ENCODE measurements at regions not wholly inside any gene's neighbourhood (a gene's known extent, or its start where the extent isn't known, plus 50 kb on each side); places are given as distances from the start of the nearest gene placed in this dataset.

- Histone ChIP-seq H2BK120ac (ENCODE audit: low read depth, low read length) (no peak overlapping the region), H2AK5ac (ENCODE audit: low read depth, low read length) (no peak overlapping the region), H3K36me3 (replicated peaks in 1 of 2; ENCODE audit: control insufficient read depth in 2 of 2, insufficient read depth in 2 of 2, low read length in 2 of 2) (no peaks in the 10 kb centered on the region), H3K79me1 (ENCODE audit: low read depth, low read length) (no peaks in the 10 kb centered on the region), H3K4me3 (ENCODE audit: low read length in 2 of 2) (no peak overlapping the region), H2BK12ac (ENCODE audit: low read length) (no peak overlapping the region), H3K4me2 (ENCODE audit: insufficient read depth, low read length, poor library complexity, severe bottlenecking) (no peak overlapping the region), H3K9ac (ENCODE audit: low read depth, low read length, poor library complexity) (no peak overlapping the region), H4K8ac (ENCODE audit: low read depth, low read length) (no peak overlapping the region), H3K4ac (ENCODE audit: low read length) (no peak overlapping the region), H3K4me1 (ENCODE audit: control insufficient read depth in 2 of 2, insufficient read depth in 1 of 2, low read depth in 1 of 2, low read length in 2 of 2) (no peaks in the 10 kb centered on the region), H3K18ac (ENCODE audit: low read length) (no peak overlapping the region), H3K9me3 (replicated peaks in 1 of 2; ENCODE audit: control insufficient read depth in 2 of 2, insufficient read depth in 1 of 2, low read depth in 1 of 2, low read length in 2 of 2) (no peaks in the 10 kb centered on the region), H2BK5ac (ENCODE audit: low read length) (no peak overlapping the region), H3K27ac (replicated peaks; ENCODE audit: low read length) (no peak overlapping the region), H3K23ac (ENCODE audit: low read depth, low read length, poor library complexity) (no peak overlapping the region), H3K27me3 (ENCODE audit: control insufficient read depth in 3 of 3, insufficient read depth in 3 of 3, low read depth in 1 of 3, low read length in 3 of 3) (no peaks in the 10 kb centered on the region), H2BK15ac (ENCODE audit: low read length) (no peak overlapping the region), H4K91ac (ENCODE audit: low read depth, low read length, poor library complexity) (no peak overlapping the region), H3K14ac (ENCODE audit: low read length) (no peak overlapping the region), H2AFZ (ENCODE audit: low read length) (no peak overlapping the region)
- 100% methylated on average over 1 of the region's 13 CpGs; no CpG with 5 or more reads in 1 of the 2 donors for WGBS, 2 donors (ENCODE audit: extremely low coverage in 2 of 2, insufficient read length in 2 of 2, insufficient replicate concordance in 1 of 2)
- no peak for DNase-seq (ENCODE audit: low spot score)
Observed at GRCh38 chr2:122273785-122274419, 518.5 kb downstream of the TSN start.

- Histone ChIP-seq H3K4me3 (ENCODE audit: low read length in 2 of 2) (no peak overlapping the region), H3K27me3 (ENCODE audit: control insufficient read depth in 3 of 3, insufficient read depth in 3 of 3, low read depth in 1 of 3, low read length in 3 of 3) (no peaks in the 10 kb centered on the region), H3K4ac (ENCODE audit: low read length) (no peak overlapping the region), H3K36me3 (replicated peaks in 1 of 2; ENCODE audit: control insufficient read depth in 2 of 2, insufficient read depth in 2 of 2, low read length in 2 of 2) (no peaks in the 10 kb centered on the region), H3K4me2 (ENCODE audit: insufficient read depth, low read length, poor library complexity, severe bottlenecking) (no peak overlapping the region), H3K27ac (replicated peaks; ENCODE audit: low read length) (no peak overlapping the region), H2BK5ac (ENCODE audit: low read length) (no peak overlapping the region), H3K14ac (ENCODE audit: low read length) (no peak overlapping the region), H2AFZ (ENCODE audit: low read length) (no peak overlapping the region), H2BK120ac (ENCODE audit: low read depth, low read length) (no peak overlapping the region), H4K8ac (ENCODE audit: low read depth, low read length) (no peak overlapping the region), H2BK12ac (ENCODE audit: low read length) (no peak overlapping the region), H2BK15ac (ENCODE audit: low read length) (no peak overlapping the region), H3K23ac (ENCODE audit: low read depth, low read length, poor library complexity) (no peak overlapping the region), H3K4me1 (ENCODE audit: control insufficient read depth in 2 of 2, insufficient read depth in 1 of 2, low read depth in 1 of 2, low read length in 2 of 2) (no peaks in the 10 kb centered on the region), H3K9me3 (replicated peaks in 1 of 2; ENCODE audit: control insufficient read depth in 2 of 2, insufficient read depth in 1 of 2, low read depth in 1 of 2, low read length in 2 of 2) (no peaks in the 10 kb centered on the region), H3K18ac (ENCODE audit: low read length) (no peak overlapping the region), H2AK5ac (ENCODE audit: low read depth, low read length) (no peak overlapping the region), H4K91ac (ENCODE audit: low read depth, low read length, poor library complexity) (no peak overlapping the region), H3K9ac (ENCODE audit: low read depth, low read length, poor library complexity) (no peak overlapping the region), H3K79me1 (ENCODE audit: low read depth, low read length) (no peaks in the 10 kb centered on the region)
- no CpG with 5 or more reads among the region's 3 CpGs for WGBS, 2 donors (ENCODE audit: extremely low coverage in 2 of 2, insufficient read length in 2 of 2, insufficient replicate concordance in 1 of 2)
- DNase-seq (ENCODE audit: low spot score) = no peak
Observed at GRCh38 chr2:122277956-122278355, 522.5 kb downstream of the TSN start.

GRCh38 chr2:122300758-122301157, 545.3 kb downstream of the TSN start:
- H2BK12ac ChIP-seq (ENCODE audit: low read length) = no peak overlapping the region
- H3K4me3 ChIP-seq (ENCODE audit: low read length in 2 of 2) = peak overlapping the region in 1 of 2 donors; percentile 20
- DNase-seq (ENCODE audit: low spot score) = no peak
- no peaks in the 10 kb centered on the region for H3K27me3 ChIP-seq (ENCODE audit: control insufficient read depth in 3 of 3, insufficient read depth in 3 of 3, low read depth in 1 of 3, low read length in 3 of 3)
- no peak overlapping the region for H3K14ac ChIP-seq (ENCODE audit: low read length)
- H3K23ac ChIP-seq (ENCODE audit: low read depth, low read length, poor library complexity) = no peak overlapping the region
- H3K36me3 ChIP-seq (replicated peaks in 1 of 2; ENCODE audit: control insufficient read depth in 2 of 2, insufficient read depth in 2 of 2, low read length in 2 of 2) = no peaks in the 10 kb centered on the region
- no peak overlapping the region for H3K9ac ChIP-seq (ENCODE audit: low read depth, low read length, poor library complexity)
- H4K91ac ChIP-seq (ENCODE audit: low read depth, low read length, poor library complexity) = no peak overlapping the region
- no peak overlapping the region for H4K8ac ChIP-seq (ENCODE audit: low read depth, low read length)
- H3K79me1 ChIP-seq (ENCODE audit: low read depth, low read length) = no peaks in the 10 kb centered on the region
- no peak overlapping the region for H2BK5ac ChIP-seq (ENCODE audit: low read length)
- H3K18ac ChIP-seq (ENCODE audit: low read length) = no peak overlapping the region
- no peak overlapping the region for H2AFZ ChIP-seq (ENCODE audit: low read length)
- no peak overlapping the region for H3K4me2 ChIP-seq (ENCODE audit: insufficient read depth, low read length, poor library complexity, severe bottlenecking)
- no peak overlapping the region for H3K27ac ChIP-seq (replicated peaks; ENCODE audit: low read length)
- no peak overlapping the region for H2BK15ac ChIP-seq (ENCODE audit: low read length)
- no CpG with 5 or more reads among the region's 3 CpGs for WGBS, 2 donors (ENCODE audit: extremely low coverage in 2 of 2, insufficient read length in 2 of 2, insufficient replicate concordance in 1 of 2)
- no peak overlapping the region for H2AK5ac ChIP-seq (ENCODE audit: low read depth, low read length)
- H3K9me3 ChIP-seq (replicated peaks in 1 of 2; ENCODE audit: control insufficient read depth in 2 of 2, insufficient read depth in 1 of 2, low read depth in 1 of 2, low read length in 2 of 2) = peaks cover 3 to 4% of the 10 kb centered on the region in 2 donors
- no peak overlapping the region for H2BK120ac ChIP-seq (ENCODE audit: low read depth, low read length)
- no peak overlapping the region for H3K4ac ChIP-seq (ENCODE audit: low read length)
- no peaks in the 10 kb centered on the region for H3K4me1 ChIP-seq (ENCODE audit: control insufficient read depth in 2 of 2, insufficient read depth in 1 of 2, low read depth in 1 of 2, low read length in 2 of 2)

- Histone ChIP-seq H3K4me3 (ENCODE audit: low read length in 2 of 2) (no peak overlapping the region), H3K18ac (ENCODE audit: low read length) (no peak overlapping the region), H3K14ac (ENCODE audit: low read length) (no peak overlapping the region), H2AK5ac (ENCODE audit: low read depth, low read length) (no peak overlapping the region), H3K9ac (ENCODE audit: low read depth, low read length, poor library complexity) (no peak overlapping the region), H4K91ac (ENCODE audit: low read depth, low read length, poor library complexity) (no peak overlapping the region), H3K79me1 (ENCODE audit: low read depth, low read length) (peaks cover 2% of the 10 kb centered on the region), H3K27me3 (ENCODE audit: control insufficient read depth in 3 of 3, insufficient read depth in 3 of 3, low read depth in 1 of 3, low read length in 3 of 3) (no peaks in the 10 kb centered on the region), H3K4me2 (ENCODE audit: insufficient read depth, low read length, poor library complexity, severe bottlenecking) (no peak overlapping the region), H4K8ac (ENCODE audit: low read depth, low read length) (no peak overlapping the region), H3K4me1 (ENCODE audit: control insufficient read depth in 2 of 2, insufficient read depth in 1 of 2, low read depth in 1 of 2, low read length in 2 of 2) (no peaks in the 10 kb centered on the region), H2AFZ (ENCODE audit: low read length) (no peak overlapping the region), H2BK12ac (ENCODE audit: low read length) (no peak overlapping the region), H3K27ac (replicated peaks; ENCODE audit: low read length) (no peak overlapping the region), H2BK5ac (ENCODE audit: low read length) (no peak overlapping the region), H3K36me3 (replicated peaks in 1 of 2; ENCODE audit: control insufficient read depth in 2 of 2, insufficient read depth in 2 of 2, low read length in 2 of 2) (no peaks in the 10 kb centered on the region), H2BK15ac (ENCODE audit: low read length) (no peak overlapping the region), H3K23ac (ENCODE audit: low read depth, low read length, poor library complexity) (no peak overlapping the region), H3K4ac (ENCODE audit: low read length) (no peak overlapping the region), H2BK120ac (ENCODE audit: low read depth, low read length) (no peak overlapping the region), H3K9me3 (replicated peaks in 1 of 2; ENCODE audit: control insufficient read depth in 2 of 2, insufficient read depth in 1 of 2, low read depth in 1 of 2, low read length in 2 of 2) (no peaks in the 10 kb centered on the region)
- DNase-seq (ENCODE audit: low spot score) = no peak
- no CpG with 5 or more reads among the region's 8 CpGs for WGBS, 2 donors (ENCODE audit: extremely low coverage in 2 of 2, insufficient read length in 2 of 2, insufficient replicate concordance in 1 of 2)
Observed at GRCh38 chr2:122307763-122308162, 552.3 kb downstream of the TSN start.

All from neuronal stem cell (in vitro differentiated cells).